ENCODE measurements at regions not wholly inside any gene's neighbourhood (a gene's known extent, or its start where the extent isn't known, plus 50 kb on each side); places are given as distances from the start of the nearest gene placed in this dataset.
A peak's percentile ranks its signal among the peaks of the same experiment; 100 is the strongest.

DNA sequence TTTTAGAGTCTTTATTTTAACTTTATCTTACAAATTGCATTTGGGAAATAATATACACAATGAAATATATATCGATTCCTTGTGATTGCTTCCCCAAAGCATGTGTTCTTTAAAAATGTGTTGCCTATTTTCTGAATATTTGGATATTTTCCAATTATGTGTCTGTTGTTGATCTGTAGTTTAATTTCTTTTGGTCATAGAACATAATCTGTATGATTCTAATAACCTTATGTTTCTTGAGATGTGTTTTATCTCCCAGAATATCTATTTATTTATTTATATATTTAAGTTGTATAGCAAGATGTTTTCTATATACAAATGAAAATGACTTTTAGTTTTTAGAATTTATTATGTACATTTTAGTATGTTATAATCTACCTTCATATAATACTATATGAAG lies 710.8 kb upstream of the PCDH20 start:
- Histone ChIP-seq H3K27ac (no peak overlapping the region), H3K4me3 (no peak overlapping the region), H3K27me3 (no peaks in the 10 kb centered on the region), H3K9me3 (no peaks in the 10 kb centered on the region), H3K36me3 (no peaks in the 10 kb centered on the region), H3K4me1 (no peaks in the 10 kb centered on the region)
- TF ChIP-seq, protein P1, sequence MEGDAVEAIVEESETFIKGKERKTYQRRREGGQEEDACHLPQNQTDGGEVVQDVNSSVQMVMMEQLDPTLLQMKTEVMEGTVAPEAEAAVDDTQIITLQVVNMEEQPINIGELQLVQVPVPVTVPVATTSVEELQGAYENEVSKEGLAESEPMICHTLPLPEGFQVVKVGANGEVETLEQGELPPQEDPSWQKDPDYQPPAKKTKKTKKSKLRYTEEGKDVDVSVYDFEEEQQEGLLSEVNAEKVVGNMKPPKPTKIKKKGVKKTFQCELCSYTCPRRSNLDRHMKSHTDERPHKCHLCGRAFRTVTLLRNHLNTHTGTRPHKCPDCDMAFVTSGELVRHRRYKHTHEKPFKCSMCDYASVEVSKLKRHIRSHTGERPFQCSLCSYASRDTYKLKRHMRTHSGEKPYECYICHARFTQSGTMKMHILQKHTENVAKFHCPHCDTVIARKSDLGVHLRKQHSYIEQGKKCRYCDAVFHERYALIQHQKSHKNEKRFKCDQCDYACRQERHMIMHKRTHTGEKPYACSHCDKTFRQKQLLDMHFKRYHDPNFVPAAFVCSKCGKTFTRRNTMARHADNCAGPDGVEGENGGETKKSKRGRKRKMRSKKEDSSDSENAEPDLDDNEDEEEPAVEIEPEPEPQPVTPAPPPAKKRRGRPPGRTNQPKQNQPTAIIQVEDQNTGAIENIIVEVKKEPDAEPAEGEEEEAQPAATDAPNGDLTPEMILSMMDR (IDR thresholded peaks at IDR 0.05) = no peak
- no peak for DNase-seq (ENCODE audit: low spot score)

DNA sequence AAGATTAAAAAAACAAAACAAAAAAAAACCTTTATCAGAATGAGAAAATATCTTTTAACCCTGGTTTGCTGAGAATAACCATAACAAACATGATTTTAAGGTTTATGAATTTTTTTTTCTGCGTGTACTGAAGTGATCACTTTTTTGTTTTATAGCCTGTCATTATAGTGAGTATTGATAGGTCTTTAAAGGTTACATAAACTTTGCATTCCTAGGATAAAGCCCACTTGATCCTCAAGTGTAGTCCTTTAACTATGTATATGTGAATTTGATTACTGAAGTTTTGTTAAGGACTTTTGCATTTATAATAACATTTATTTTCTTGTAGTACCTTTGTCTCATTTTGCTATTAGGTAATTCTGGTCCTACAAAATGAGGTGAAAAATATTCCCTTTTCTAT lies 709.8 kb upstream of the PCDH20 start:
- TF ChIP-seq, protein P1 (IDR thresholded peaks at IDR 0.05) = no peak
- no peak overlapping the region for H3K27ac ChIP-seq
- no peaks in the 10 kb centered on the region for H3K36me3 ChIP-seq
- no peaks in the 10 kb centered on the region for H3K4me1 ChIP-seq
- no peaks in the 10 kb centered on the region for H3K27me3 ChIP-seq
- no peaks in the 10 kb centered on the region for H3K9me3 ChIP-seq
- no peak overlapping the region for H3K4me3 ChIP-seq
- DNase-seq (ENCODE audit: low spot score) = no peak

DNA sequence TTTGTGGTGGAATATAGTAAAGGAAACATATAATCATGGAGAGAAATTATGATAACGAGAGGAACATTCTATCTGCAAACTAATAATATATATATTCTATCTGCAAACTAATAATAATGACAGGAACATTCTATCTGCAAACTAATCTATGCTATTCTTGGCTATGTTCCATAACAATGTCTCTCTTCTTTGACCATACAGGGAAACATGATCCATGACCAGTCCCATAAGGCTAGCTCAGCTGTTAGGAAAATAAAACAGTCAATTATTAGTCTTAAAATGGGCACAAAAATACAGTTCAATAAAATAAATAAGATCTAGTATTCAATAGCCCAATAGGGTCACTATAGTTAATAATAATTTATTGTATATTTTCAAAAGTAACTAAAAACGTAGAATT lies 707.8 kb upstream of the PCDH20 start:
- H3K27me3 ChIP-seq = no peaks in the 10 kb centered on the region
- no peak overlapping the region for H3K27ac ChIP-seq
- no peaks in the 10 kb centered on the region for H3K36me3 ChIP-seq
- H3K4me3 ChIP-seq = no peak overlapping the region
- H3K9me3 ChIP-seq = no peaks in the 10 kb centered on the region
- TF ChIP-seq, protein P1 (IDR thresholded peaks at IDR 0.05) = no peak
- H3K4me1 ChIP-seq = no peaks in the 10 kb centered on the region
- no peak for DNase-seq (ENCODE audit: low spot score)

DNA sequence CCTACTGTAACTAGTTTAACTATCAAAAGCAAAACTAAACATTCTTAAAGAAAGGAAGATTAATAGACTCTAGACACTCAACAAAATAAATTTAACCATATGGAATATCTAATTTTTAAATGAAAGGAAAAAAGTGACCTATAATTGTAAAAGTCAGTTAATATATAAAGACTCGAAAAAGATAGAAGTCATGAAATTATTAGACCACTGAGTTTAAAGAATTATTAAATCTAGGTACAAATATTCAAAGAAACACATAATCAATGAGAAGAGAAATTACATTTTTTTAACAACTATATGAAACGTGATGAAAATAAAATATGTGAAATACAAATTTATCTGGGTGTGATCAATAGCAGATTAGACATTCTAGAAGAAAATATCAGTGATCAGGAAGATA lies 706.8 kb upstream of the PCDH20 start:
- TF ChIP-seq, protein P1 (IDR thresholded peaks at IDR 0.05) = no peak
- no peaks in the 10 kb centered on the region for H3K27me3 ChIP-seq
- H3K4me1 ChIP-seq = no peaks in the 10 kb centered on the region
- H3K9me3 ChIP-seq = no peaks in the 10 kb centered on the region
- H3K36me3 ChIP-seq = no peaks in the 10 kb centered on the region
- H3K4me3 ChIP-seq = no peak overlapping the region
- DNase-seq (ENCODE audit: low spot score) = no peak
- no peak overlapping the region for H3K27ac ChIP-seq

DNA sequence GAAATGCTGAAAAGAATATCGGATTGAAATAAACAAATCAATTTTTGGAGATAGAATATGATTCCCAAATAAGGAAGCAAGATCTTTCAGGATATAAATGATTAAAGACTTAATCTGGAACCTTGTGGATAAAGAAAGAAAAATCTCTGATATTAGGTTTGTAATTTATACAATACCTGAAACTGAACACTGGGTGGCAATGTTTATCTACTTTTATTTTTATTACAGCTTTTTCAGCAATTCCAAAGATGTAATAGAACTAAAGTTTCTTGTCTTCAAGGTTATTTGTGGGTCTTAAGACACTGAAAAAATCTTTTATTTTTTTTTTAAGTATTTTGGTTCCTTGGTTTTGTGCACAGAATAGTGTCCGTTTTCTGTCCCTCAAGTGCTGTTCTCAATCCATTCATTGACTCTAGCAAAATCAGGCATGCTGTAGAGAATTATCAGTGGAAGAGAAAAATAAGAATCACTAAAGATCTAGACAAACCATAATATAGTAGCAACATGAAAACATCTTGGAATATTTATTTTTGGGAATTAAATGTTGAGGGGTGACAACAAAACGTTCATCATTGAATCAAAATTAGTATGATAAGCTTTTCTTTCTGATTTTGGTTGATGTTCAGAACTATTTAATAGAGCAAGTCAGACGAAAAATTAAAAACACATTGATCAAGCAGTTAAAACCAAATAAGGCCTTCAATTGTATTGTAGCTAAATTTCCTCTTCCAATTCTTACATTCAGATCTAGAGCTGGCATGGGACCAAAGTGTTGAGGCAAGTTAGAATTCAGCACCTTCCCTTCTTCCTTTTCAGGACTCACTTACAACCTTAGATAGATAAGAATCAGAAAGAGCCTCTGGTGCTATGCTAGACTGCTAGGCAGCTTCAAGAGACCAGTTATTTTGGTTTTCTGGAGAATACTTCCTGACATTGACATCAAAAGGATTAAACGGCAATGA lies 704.4 kb upstream of the PCDH20 start:
- Histone ChIP-seq H3K9me3 (no peaks in the 10 kb centered on the region), H3K27me3 (no peaks in the 10 kb centered on the region), H3K36me3 (no peaks in the 10 kb centered on the region), H3K4me3 (no peak overlapping the region), H3K4me1 (no peaks in the 10 kb centered on the region), H3K27ac (no peak overlapping the region)
- DNase-seq (ENCODE audit: low spot score) = no peak
- TF ChIP-seq, protein P1 (IDR thresholded peaks at IDR 0.05) = peak in 1 of 2 donors; percentile 49
